Upper lobe of left lung (tissue), 4 donors: ENCODE measurements at regions not wholly inside any gene's neighbourhood (a gene's known extent, or its start where the extent isn't known, plus 50 kb on each side); places are given as distances from the start of the nearest gene placed in this dataset.

ENCODE experiments used
- CTCF ChIP-seq, 6 experiments: fragments of 450-650 bp in 4 of 6; fragments of 200-600 bp in 2 of 6; sonication (generic) in 2 of 6; IDR thresholded peaks; one replicate each; pipeline ENCODE4 v1.5.1; 2016 to 2019; ENCODE audit warnings: antibody characterized with exemption in 6 of 6
- EP300 ChIP-seq, 4 donors: sonication (generic); formaldehyde crosslinking; IDR thresholded peaks; one replicate each; pipeline ENCODE4 v1.5.1; 2017; ENCODE audit warnings: antibody characterized with exemption in 4 of 4, control low read depth in 2 of 4
- POLR2A ChIP-seq, 4 donors: fragments of 450-650 bp; IDR thresholded peaks; one replicate each; pipeline ENCODE4 v1.5.1; 2016 to 2017; ENCODE audit warnings: antibody characterized with exemption in 4 of 4, mild to moderate bottlenecking in 2 of 4

GRCh38 chr1:53388963-53389362 is 61.1 kb upstream of the LRP8 start:
- TF ChIP-seq CTCF (IDR thresholded peaks at IDR 0.05) (no peak), EP300 (IDR thresholded peaks at IDR 0.05) (no peak), POLR2A (IDR thresholded peaks at IDR 0.05) (no peak)
